ENCODE measurements at regions not wholly inside any gene's neighbourhood (a gene's known extent, or its start where the extent isn't known, plus 50 kb on each side); places are given as distances from the start of the nearest gene placed in this dataset.
"Not testable (repeated sequence)": the region's sequence is repeated elsewhere in the genome, so short reads cannot be mapped to it uniquely, and the experiment has no call there.

- no peak overlapping the region for H3K4me3 ChIP-seq
- no peak overlapping the region for H3K27ac ChIP-seq
Observed at GRCh38 chr6:33507261-33507660, 52.9 kb downstream of the ZBTB9 start.

GRCh38 chr6:33508935-33509926 is 54.9 kb downstream of the ZBTB9 start:
- peak overlapping the region in 1 of 21 experiments; percentile 4 for H3K27ac ChIP-seq
- H3K4me3 ChIP-seq, result no peak overlapping the region

GRCh38 chr6:33513213-33513612 is 58.8 kb downstream of the ZBTB9 start:
- H3K27ac ChIP-seq, result no peak overlapping the region

GRCh38 chr6:33516726-33517125 is 62.4 kb downstream of the ZBTB9 start:
- H3K27ac ChIP-seq, result no peak overlapping the region
- no peak overlapping the region for H3K4me3 ChIP-seq

More at GRCh38 chr6:33513213-33513612, 58.8 kb downstream of the ZBTB9 start:
- no peak overlapping the region for H3K4me3 ChIP-seq

- not testable (repeated sequence) for H3K4me3 ChIP-seq, H3K27ac ChIP-seq
Observed at GRCh38 chr6:33520636-33521488, 59.2 kb downstream of the BAK1 start.

- H3K4me3 ChIP-seq, result no peak overlapping the region
- no peak overlapping the region for H3K27ac ChIP-seq
Observed at GRCh38 chr6:33521489-33522091, 58.5 kb downstream of the BAK1 start.
